ENCODE measurements at regions not wholly inside any gene's neighbourhood (a gene's known extent, or its start where the extent isn't known, plus 50 kb on each side); places are given as distances from the start of the nearest gene placed in this dataset.

DNA sequence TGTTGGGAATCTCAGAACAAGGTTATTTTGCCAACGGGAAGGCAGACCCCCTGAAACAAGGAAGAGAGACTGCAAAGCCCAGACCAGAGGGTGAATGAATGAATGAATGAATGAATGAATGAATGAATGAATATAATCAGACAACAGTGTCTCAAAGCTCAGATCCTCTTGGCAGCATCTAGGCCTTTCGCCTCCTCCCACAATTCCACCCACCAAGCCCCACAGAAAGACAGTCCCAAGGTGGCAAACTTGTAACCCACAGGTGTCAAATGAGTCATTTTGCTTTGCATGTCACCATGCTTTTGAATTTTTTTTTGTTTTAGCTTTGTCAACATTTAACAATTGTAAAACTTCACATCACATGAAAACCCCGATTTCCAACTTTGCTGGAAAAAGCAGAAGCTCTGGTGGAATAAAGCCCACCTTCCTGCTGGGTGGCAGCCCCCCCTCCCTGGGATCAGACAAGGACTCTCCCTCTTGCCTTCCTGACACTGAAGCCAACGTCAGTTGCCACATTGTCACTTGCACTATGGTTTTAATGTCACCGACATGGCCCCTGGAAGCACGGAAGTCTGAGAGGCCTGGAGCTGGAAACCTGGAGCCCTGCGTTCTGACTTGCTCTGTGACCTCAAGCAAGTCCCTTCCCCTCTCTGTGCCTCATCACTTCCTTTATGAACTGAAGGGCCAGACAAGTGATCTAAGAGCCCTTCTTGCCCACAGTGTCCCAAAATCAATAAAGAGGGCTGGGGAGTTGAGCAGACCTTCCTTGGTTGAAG, 134.6 kb upstream of the RUNX3 start:
- no peak for TF ChIP-seq CTCF (IDR thresholded peaks at IDR 0.05 in 8 of 11, conservative IDR thresholded peaks at IDR 0.05 in 3 of 11)
- TF ChIP-seq POLR2AphosphoS5 (IDR thresholded peaks at IDR 0.05) = no peak
- TF ChIP-seq POLR2A (IDR thresholded peaks at IDR 0.05) = no peak

All from spleen (tissue), 7 donors.